ENCODE measurements at regions not wholly inside any gene's neighbourhood (a gene's known extent, or its start where the extent isn't known, plus 50 kb on each side); places are given as distances from the start of the nearest gene placed in this dataset.

GRCh38 chr22:48459859-48460823 is 1367.5 kb downstream of the BRD1 start:
- intact Hi-C loops (cut with DNase I) = no loop called here
- peak in 3 of 10 donors; percentile 19 to 83 (median 52) for DNase-seq

- intact Hi-C loops (cut with DNase I) = no loop called here
- DNase-seq = peak in 3 of 10 donors; percentile 2 to 40 (median 25)
Measured at GRCh38 chr22:48459259-48459658, 1368.4 kb downstream of the BRD1 start.

GRCh38 chr22:48456449-48456848 is 1371.2 kb downstream of the BRD1 start:
- peak in 4 of 10 donors; percentile 2 to 52 (median 30) for DNase-seq
- intact Hi-C loops (cut with DNase I) = no loop called here

DNA sequence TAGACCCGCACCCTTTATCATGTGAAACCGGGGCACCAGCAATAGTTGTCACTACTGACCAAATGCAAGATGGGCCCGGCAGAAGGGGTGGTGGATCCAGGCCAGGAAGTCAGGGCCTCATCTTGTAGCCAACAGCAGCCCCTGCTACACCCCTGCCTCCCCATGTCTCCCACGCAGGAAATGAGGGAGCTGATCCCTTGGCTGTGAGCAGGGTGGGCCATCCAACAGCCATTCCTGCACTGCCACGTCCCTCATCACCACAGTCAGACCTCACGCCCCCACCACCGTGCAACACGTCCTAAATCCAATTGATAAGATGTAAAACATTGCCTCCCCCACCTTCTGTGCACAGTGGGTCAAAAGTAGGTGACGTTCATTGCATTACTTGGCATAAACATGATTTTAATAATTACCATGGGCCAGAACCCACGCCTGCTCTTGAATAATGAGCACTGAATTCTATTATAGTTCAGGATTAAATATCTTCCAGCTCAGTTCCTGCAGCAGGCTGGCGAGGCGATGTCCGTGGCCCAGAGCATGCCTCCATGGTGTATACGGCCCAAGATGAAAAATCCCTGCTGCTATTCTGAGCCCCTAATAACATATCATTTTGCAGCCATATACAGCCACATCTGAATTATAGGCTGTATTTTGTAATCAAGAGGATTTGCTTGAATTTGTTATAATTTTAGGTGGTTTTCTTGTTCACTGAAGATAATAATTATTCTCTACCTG is 1373.8 kb downstream of the BRD1 start:
- DNase-seq = peak in 4 of 10 donors; percentile 13 to 70 (median 53)
- intact Hi-C loops (cut with DNase I) = no loop called here

DNA sequence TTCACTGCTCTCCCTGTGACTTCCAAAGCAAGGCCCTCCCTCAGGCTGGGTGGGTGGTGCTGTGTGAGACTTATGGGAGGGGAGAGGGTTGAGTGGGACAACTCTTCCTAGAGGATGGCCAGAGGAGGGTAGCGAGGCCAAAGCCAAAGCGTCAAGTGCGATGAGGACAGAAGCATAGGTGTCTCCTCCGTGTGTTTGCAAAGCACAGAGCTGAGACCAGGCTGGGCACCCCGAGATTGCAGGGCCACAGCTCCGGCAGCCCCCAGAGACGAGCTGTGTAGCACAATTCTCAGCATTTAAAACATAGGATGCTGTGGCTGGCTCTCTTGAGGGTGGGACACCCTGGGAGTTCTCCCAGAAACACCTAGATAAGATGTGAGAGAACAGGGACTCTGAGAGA is 1374.5 kb downstream of the BRD1 start:
- intact Hi-C loops (cut with DNase I) = no loop called here
- peak in 2 of 10 donors; percentile 28 to 76 for DNase-seq

GRCh38 chr22:48452766-48453165 is 1374.9 kb downstream of the BRD1 start:
- DNase-seq = peak in 3 of 10 donors; percentile 16 to 78 (median 72)
- intact Hi-C loops (cut with DNase I) = no loop called here

GRCh38 chr22:48451891-48452290 is 1375.8 kb downstream of the BRD1 start:
- intact Hi-C loops (cut with DNase I) = no loop called here
- peak in 3 of 10 donors; percentile 29 to 59 (median 48) for DNase-seq

GRCh38 chr22:48450188-48450825 is 1377.4 kb downstream of the BRD1 start:
- DNase-seq = peak in 3 of 10 donors; percentile 37 to 55 (median 46)
- intact Hi-C loops (cut with DNase I) = no loop called here

GRCh38 chr22:48449466-48450187 is 1378.0 kb downstream of the BRD1 start:
- intact Hi-C loops (cut with DNase I) = no loop called here

GRCh38 chr22:48448821-48449220 is 1378.9 kb downstream of the BRD1 start:
- intact Hi-C loops (cut with DNase I) = no loop called here
- DNase-seq = peak in 3 of 10 donors; percentile 22 to 75 (median 57)

More at GRCh38 chr22:48449466-48450187, 1378.0 kb downstream of the BRD1 start:
- peak in 3 of 10 donors; percentile 37 to 61 (median 44) for DNase-seq

DNA sequence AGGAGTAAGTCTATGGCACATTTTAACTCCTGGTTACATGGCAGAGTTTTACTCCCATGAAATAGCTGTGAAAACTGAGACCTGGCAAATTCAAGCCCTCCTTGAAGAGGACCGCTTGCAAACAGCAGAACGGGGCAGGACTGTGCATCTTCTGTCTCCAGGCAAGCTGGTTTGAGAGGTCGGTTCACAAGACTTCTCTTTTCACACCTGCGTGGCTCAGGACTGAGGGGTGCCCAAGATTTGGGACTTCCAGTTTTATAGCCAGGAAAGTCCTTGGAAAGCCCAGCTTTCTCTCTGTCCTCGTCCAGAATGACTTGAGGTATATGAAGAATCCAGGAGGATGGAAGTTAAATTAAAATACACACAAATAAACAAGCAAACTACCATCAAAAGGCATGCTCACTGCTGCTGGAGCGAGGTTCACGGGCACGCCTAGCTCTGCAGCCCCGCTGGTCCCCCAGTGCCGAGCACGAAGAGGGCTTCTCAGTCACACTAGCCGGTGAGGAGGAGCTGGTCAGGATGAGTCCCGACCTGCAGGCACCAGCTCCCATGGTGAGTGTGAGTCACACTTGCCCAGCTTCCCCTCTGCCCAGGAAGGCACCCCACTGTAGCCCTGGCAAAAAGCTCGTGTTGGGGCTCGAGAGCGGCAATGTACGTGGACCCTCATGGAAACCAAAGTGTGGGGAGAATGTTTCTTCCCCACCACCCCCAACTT is 1382.4 kb downstream of the BRD1 start:
- DNase-seq = peak in 3 of 10 donors; percentile 47 to 80 (median 63)
- intact Hi-C loops (cut with DNase I) = no loop called here

GRCh38 chr22:48444320-48445112 is 1383.2 kb downstream of the BRD1 start:
- intact Hi-C loops (cut with DNase I) = no loop called here
- peak in 3 of 10 donors; percentile 37 to 70 (median 49) for DNase-seq

GRCh38 chr22:48443680-48444079 is 1384.0 kb downstream of the BRD1 start:
- intact Hi-C loops (cut with DNase I) = no loop called here
- peak in 1 of 10 donors; percentile 34 for DNase-seq

- DNase-seq = peak in 4 of 10 donors; percentile 21 to 57 (median 38)
- intact Hi-C loops (cut with DNase I) = no loop called here
Measured at GRCh38 chr22:48442663-48443062, 1385.0 kb downstream of the BRD1 start.

- intact Hi-C loops (cut with DNase I) = no loop called here
- peak in 4 of 10 donors; percentile 18 to 73 (median 34) for DNase-seq
Measured at GRCh38 chr22:48441553-48441850, 1386.2 kb downstream of the BRD1 start.

GRCh38 chr22:48440673-48441552 is 1386.8 kb downstream of the BRD1 start:
- intact Hi-C loops (cut with DNase I) = no loop called here
- DNase-seq = peak in 4 of 10 donors; percentile 23 to 71 (median 44)

DNA sequence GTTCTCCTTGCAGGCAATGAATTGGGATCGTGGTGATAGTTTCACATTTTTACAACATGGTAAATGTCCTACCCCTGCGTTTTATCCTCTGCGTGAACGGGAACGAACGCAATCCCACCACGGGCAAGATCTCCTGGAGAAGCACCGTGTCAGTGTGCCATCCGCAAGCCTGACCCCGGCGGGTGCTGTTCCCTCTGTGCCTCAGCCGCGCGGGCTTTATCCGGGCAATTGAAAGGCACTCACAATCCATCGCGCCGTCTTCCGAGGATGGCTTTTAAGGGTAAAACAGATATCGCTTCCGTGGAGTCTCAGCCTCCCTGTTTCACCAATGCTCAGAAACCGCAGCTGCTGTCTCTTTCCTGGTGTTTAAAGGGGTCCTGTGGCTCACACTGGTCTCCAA is 1387.5 kb downstream of the BRD1 start:
- intact Hi-C loops (cut with DNase I) = no loop called here
- DNase-seq = peak in 4 of 10 donors; percentile 24 to 76 (median 64)

All from posterior cingulate gyrus (tissue), 11 donors.